Inferior parietal cortex (tissue), 1 donor: ENCODE measurements at regions not wholly inside any gene's neighbourhood (a gene's known extent, or its start where the extent isn't known, plus 50 kb on each side); places are given as distances from the start of the nearest gene placed in this dataset.

Source experiments
- DNase-seq: peaks from one replicate; pipeline ENCODE4 v3.0.0-alpha.2; 2016; ENCODE audit errors: extremely low spot score

DNA sequence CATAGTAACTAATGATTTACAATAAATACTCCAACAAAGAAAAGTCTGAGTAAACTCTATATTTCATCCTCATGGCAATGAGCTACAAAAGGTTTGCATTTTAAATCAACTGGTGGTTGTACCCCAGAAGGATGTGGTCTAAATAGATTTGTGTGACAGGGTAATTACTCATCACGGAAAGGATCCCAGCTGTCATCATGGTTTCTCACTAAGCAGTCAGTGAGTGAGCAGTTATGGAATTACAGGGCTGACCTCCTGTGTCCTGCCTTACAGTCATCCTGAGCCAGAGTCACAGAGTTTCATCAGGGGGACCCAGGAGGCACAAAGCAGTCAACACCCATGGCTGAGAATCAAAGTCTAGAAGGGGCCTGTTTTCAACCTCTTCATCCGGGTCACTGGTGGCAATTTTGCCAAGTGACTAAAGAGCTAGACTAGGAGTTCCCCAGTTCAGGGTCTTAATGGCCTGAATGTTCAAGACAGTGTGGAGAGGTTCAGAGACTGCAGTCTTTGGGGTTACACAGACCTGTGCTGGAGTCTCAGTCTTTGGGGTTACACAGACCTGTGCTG, 210.7 kb upstream of the SLC24A2 start:
- no peak for DNase-seq

DNA sequence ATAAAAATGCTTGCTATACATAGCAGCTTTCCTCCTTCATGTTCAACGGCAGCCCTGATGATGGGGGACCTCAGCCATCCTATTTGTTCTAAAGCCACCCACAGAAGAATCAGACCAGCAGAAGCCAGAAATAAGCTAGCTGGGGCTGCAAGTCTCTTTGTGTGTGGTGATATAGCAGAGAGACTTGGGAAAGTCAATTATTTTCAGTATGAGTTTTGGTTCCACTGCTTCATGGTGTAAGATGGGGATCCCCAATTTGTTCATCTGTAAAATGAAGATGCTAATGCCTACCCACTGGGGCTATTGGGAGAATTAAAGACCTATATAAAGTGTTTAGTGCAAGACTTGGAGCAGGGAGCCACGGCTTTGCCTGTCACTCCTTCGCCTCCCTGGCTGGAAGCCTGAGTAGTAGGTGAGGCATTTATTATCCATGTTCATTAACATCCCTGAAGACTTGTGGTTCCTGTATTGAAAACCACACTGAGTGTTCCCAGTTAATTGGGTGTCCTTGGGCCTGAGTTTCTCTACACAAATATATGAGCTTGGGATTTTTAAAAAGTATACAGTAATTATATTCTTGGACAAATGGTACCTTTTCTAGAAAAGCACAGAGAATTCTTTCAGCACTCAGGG, 210.1 kb upstream of the SLC24A2 start:
- DNase-seq = no peak

DNA sequence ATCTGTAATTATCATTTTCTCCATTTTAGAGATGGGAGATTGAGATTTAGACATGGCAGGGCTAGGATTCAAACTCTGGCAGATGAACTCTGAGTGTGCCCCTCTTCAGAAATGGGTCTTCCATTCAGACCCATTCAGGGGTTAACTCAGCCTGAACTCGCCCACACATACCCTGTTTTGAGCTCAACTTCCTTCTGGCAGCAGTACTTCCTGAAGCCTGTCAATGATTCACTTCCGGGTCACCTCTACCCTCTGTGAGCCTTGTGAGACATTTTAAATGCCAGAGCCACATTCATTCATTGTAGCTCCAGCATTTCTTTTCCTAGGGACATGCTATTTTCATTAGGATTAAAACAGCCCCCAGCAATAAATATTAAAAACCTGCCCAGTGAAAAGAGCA, 209.3 kb upstream of the SLC24A2 start:
- no peak for DNase-seq

DNA sequence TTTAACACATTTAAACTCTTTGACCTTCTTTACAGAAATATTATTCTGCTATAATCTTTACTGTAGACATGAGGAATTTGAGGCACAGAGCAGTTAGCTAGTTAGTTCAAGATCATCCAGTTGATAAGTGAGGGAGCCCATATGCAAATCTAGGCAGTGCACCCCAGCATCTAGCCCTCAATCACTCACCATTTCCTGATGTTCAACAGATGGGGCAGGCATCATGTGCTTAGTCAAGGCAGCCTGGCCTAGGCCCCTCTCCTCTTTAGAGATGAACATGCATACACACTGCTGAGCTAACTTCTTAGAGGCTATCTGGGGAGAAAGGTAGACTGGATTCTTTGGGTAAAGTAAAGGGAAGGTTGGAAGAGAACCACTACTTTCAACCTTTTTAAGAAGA, 206.8 kb upstream of the SLC24A2 start:
- DNase-seq = no peak

DNA sequence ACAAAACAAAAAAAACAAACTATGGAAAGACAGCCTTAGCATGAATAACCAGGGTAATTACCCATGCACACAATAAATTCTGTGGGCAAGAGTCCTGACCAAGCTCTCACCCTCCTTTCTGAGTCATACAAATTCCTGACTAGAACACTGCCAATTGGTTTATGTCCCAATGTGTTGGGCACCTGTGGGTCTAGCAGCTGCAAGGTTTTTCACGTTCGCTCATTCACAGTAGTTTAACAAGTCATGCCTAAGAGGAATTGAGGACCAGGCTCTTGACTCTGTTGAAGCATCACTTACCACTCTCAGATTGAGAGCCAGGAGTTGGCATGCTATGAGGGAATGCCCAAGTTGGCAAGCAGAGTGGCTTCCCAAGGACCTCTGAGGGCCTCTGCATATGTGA, 205.5 kb upstream of the SLC24A2 start:
- no peak for DNase-seq

DNA sequence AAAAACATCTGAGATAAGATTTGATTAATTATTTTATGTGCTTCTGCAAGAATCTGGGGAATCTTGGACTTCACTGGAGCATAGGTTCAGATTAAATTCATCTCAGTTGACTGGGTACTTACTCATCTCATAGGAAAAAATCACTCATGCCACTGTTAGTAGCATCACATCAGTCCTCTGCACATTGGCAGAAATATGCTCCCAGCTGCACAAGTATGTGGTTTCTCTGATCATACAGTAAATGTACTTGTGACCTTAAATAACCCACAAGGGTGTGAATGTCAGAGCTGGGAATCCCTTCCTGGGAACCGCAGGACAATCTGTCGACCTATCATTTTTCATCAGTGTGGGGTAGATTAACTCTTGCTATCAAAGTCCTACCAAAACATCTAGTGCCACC, 203.7 kb upstream of the SLC24A2 start:
- DNase-seq = no peak

DNA sequence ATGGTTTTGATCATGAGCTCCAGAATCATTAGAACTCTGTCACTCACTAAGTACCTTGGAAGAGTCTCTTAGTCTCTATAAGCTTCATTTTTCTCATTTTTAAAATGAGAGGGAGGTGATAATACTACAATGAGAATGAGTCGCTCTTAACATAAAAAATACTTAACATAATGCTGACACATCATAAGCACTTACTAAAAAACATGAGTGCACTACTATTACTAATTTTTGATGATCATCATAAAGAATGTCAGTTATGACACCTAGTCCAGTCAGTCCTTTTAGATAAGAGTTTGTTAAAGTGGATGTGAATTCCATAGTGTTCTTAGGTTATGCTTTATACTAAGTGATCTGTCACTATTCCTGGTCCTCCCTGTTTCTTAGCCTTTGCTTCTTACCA, 200.4 kb upstream of the SLC24A2 start:
- no peak for DNase-seq

DNA sequence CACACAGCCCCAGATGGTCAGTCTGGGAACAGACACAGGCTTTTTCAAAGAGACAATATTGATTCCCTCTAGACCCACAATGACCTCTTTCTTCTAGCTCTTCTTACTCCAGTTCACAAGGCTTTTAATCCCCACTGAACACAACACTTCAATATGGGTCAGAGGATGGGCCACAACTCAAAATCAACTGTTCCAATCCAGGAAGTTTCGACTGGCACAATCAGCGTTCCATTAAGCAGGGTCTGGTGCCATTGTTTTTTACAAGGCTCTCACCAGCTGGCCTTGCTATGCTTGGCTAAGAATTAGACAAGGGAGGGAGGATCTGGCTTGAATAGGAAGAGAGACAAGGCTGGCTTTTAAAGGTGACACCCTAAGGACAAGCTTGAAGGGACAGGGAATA, 199.4 kb upstream of the SLC24A2 start:
- peak; percentile 40 for DNase-seq

DNA sequence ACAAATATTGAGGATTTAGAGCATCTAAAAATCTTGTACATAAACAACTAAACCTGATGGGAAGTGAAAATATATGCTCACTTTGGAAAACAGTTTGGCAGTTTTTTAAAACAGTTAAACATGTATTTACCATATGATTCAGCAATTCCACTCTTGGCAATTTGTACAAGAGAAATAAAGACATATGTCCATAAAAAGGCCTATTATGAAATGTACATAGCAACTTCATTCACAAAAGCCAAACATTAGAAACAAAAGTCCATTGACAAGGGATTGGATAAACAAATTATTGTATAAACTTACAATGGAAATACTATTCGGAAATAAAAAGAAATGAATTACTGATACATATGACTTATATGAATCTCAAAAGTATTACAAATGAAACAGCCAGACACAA, 196.2 kb upstream of the SLC24A2 start:
- no peak for DNase-seq

DNA sequence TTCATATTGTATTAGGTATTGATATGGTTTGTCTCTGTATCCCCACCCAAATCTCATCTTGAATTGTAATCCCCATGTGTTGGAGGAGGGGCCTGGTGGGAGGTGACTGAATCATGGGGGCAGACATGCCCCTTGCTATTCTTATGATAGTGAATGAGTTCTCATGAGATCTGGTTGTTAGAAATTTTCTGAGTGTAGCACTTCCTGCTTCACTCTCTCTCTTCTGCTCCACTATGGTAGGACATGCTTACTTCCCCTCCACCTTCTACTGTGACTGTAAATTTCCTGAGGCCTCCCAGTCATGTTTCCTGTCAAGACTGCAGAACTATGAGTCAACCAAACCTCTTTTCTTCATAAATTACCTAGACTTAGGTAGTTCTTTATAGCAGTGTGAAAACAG, 187.4 kb upstream of the SLC24A2 start:
- DNase-seq = no peak

DNA sequence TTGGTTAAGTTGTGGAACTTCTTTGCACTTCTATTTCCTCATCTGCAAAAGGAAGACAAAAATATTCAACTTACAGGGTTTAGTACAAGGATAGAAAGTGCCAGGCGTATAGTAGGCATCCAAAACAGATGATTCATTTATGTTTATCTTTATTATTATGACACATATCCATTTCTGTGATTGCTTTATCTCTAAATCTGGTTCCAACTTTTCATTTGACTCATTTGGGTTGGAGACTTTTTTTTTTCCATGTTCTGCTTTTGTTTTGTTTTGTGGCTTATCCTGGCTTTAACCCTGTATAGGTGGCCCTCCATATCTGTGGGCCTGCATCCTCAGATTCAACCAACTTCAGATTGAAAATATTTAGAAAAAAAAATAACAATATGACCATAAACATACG, 186.7 kb upstream of the SLC24A2 start:
- DNase-seq = no peak

DNA sequence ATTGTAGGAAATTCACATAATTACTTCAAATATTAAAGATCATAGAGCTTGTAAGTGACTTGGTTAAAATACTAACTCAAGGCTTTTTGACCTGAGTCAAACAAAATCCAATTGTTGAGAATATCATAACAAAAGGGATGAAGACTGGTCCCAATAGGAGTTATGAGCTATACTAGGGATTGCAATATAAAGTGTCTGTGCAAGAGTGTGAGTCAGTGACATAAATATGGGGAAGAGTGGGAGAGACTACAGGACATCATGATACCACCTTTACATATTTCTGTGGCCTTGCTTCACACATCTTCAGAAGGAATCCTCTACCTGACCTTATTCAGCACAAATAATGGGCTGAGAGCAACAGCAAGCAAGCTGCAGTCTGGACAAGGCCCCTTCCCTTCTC, 180.9 kb upstream of the SLC24A2 start:
- no peak for DNase-seq

DNA sequence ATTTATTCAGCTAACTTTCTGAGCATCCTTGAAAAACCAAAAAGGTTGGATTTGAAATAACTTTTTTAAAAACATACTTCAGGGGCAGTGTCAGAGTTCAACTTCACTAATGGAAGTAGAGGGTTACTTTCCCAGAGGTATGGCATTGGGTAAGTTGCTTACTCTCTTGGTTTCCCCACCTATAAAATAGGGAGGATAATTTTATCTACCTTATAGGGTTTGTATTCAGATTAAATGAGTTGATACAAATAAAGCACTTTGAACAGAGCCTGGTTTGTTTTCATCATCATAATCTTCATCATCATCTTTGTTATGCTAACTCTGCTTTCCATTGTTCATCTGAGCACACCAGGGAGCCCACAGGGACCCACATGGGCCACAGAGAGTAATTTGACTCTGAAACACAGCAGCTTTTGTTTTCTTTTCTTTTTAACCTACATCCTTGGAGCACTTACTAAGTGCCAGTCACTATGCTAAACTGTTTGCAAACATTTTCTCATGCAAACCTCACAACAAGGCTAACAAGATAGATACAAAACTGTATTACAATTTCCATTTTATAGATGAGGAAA, 179.1 kb upstream of the SLC24A2 start:
- no peak for DNase-seq

DNA sequence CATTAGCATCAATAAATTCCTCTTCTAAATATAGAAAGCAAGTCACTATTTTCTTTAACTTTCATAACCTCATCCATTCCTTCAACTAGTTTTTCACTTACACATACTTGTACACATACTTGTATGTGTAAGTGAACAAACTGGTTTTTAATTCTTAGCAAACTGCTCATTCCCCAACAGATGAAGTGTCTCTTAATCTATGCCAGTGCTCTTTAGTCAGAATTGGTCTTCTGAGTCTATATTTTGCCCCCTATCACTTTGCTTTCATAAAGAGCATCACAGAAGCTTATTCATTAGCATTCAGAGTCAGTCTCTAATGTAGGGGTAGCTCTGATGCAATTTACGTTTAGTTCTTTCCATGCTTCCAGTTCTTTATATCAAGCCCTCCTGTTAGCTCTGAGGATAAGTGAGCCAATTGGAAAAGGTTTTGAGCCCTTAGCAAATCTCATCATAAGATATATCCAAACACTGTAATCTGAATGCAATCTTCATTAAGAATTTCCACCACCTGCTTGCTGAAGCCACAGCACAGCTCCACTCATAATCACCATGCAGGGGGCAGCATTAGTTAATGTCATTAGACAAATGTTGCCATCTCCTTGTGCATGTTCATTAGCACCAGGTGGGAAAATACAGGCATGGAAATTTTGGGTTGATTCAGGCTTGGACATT, 178.5 kb upstream of the SLC24A2 start:
- no peak for DNase-seq

DNA sequence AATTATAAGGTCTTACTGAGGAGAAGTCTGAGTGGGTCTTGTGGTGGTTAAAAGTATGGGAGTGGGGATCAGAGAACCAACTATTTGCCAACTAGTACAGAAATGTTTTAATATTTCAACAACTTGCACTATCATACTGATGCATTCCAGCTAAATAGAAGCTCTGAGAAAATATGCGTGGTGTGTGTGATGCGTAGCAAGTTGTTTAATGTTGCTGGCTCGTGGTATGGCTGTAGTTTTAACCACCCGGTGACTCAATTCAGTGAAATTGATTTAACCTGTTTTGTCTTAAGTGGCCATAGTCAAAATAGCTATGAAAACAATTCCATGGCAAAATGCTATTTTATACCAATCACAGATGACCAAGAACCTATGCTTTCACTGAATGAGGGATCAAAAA, 176.5 kb upstream of the SLC24A2 start:
- DNase-seq = no peak

DNA sequence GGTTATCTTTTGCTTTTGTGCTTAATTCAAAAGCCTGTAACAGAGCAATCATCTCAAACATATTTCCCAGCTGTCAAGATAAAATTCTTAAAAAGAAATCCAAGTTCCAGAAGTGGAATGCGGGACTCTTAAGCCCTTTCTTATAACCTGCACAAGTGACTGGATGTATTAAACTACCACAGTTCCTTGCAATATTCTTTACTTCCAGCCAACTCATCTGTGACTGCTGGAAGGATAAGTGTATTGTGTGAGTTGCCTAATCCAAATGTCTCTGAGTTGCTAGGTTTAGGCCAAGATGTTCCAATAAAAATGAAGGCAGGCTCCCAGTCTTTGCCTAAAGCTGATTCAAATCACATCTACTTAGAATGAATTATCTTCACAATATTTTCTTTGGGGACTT, 159.2 kb upstream of the SLC24A2 start:
- DNase-seq = no peak

DNA sequence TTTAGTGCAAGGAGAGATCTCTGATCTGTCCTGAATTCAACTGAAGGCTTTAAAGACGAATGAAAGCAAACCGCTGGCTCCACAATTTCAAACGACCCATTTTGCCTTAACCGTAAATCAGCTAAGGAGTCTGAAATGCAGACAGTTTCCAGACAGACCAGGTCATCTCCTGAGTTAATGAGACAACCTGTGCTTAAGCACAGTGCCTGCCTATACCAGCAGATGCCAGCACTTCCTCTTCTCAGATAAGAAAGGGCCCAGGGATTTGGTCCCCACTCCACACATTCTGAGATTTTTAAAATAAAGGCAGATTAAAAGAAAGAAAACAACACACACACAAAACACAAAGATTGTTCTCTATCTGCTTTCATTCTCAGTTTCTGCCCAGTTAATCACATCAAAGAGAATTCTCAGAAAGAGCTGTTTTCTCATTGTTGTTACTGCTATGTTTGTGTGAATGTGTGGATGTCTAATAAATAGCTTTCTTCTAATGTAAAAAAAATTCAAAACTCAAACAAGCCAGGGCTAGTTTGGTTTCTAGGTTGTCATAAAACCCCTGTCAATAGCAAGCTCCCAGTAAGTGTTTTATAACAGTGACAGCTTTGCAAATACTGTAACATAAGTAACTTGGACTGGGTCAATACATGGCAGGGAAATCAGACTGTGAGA, 157.7 kb upstream of the SLC24A2 start:
- no peak for DNase-seq

DNA sequence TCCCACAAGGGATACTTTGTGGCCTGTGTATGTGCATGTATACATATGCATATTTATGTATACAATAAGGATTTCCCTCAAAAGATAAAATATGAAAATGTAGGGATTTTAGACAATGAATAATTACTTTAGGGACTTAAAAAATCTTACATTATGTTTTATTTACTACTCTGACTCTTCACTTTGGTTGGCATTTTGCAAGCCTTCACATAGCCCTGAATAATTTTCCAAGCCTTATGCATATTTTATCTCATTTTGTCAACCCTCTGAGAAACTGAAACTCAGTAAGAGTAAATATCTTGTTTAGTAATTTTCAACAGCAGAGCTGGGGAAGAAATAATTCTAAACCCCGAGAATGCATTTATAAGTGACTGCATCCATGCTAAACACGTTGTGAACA, 153.0 kb upstream of the SLC24A2 start:
- DNase-seq = no peak

DNA sequence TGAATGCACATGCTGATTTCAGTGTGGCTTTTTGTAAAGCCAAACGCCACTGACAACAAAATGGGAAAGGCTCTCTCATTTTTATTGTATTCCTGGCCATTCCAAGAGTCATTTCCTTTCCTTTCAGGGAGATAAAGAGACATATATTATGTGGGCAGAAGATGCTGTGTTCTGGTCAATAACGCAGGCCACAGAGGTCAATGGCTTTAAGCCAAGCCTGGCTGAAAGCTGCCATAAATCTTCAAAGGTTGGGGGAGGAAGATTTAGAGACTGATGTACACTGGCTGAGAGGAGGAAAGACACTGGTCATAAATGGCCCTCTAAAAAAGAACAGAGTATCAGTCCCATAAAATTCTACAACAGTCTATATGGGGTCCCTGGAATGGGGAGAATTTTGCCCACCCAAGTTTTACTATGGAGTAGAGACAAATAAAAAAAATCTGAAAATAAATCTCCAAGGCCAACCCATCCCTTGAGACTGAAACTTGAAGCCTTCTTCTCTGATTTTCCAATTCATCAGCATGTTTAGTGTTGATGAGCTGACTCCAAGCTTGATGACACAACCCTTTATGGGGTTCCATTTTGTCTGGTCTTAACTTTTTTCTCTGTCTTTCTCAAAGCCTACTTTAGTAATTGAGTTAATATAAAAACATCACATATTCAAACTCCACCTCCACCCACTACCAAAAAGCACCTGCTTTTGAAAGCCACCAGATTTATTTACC, 152.1 kb upstream of the SLC24A2 start:
- no peak for DNase-seq

DNA sequence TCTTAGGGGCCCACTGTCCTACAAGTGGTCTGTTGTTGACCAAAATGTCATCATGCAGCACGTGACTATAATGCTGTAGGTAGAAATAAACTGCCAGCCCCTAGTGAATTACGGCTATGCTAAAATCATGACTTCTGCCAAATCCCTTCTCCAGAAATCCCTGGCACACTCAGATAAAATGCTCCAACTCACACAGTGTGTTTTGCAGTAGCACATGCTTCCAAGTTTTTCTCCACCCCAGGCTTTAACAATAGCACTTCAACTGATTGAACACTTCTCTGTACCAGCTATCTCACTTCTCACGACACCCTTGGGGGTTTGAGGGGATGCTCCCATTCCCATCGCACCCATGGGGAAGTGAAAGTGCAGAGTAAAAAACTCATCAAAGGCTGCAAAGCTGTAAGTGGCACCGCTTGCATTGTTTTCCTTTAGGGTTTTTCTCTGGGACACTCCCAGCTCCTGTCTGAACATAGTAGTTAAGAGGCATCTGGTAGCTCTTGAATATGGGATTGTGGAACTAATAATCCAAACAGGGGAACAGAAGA, 151.0 kb upstream of the SLC24A2 start:
- DNase-seq = no peak

DNA sequence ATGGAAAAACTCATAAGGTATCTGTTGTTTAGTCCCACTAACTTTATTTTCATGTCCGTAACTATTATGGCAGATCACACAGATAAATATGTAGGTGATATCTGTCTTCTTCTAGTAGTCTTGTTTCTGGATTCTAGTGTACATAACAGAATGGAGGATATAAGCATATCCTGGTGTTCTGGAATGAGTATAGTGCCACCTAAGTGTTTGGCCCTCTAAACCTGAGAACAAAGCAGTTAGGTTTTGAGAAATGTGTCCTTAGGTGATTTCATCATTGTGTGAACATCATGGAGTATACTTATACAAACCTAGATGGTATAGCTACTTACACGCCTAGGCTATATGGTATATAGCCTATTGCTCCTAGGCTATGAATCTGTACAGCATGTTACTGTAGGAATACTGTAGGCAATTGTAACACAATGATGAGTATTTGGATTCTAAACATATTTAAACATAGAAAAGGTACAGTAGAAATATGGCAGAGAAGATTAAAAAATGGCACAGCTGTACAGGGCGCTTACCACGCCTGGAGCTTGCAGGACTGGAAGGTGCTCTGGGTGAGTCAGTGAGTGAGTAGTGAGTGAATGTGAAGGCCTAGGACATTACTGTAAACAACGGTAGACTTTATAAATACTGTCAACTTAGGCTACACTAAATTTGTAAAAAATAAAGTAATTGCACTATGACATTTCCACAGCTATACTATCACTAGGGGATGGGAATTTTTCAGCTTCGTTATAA, 150.3 kb upstream of the SLC24A2 start:
- DNase-seq = no peak
